Ovary (tissue), 3 donors: ENCODE measurements at regions not wholly inside any gene's neighbourhood (a gene's known extent, or its start where the extent isn't known, plus 50 kb on each side); places are given as distances from the start of the nearest gene placed in this dataset.

Experiments used
- POLR2A ChIP-seq: fragments of 450-650 bp; IDR thresholded peaks from one replicate; pipeline ENCODE4 v1.6.1; 2017; ENCODE audit warnings: antibody characterized with exemption, mild to moderate bottlenecking, moderate library complexity
- TF ChIP-seq, protein P1 (sequence below), 3 donors: fragments of 450-650 bp in 2 of 3; fragments of 200-600 bp in 1 of 3; IDR thresholded peaks; one replicate each; pipeline versions ENCODE4 v1.5.1 to v1.8.0; 2016 to 2022; ENCODE audit warnings: antibody characterized with exemption in 3 of 3, mild to moderate bottlenecking in 1 of 3
- donor health status: DM: no; HTN: no; CAD: no.

DNA sequence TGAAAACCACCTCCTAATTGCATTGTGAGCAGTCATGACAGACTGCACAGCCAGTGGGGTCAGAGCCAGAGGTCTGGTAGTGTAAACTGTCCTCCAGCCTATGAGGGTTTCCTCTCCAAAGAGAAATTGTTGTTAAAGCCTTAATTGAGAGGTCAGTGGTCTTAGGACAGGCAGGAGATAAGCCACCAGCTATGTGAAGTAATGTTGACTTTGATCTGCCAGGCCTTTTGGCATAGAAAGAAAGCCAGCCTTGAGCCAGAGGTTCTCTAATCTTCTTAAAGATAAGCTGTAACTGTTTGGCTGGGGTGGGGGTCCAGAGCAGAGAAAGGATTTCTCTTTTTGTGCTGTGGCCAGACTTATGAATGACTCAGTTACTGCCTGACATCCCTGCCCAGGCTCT, 248.4 kb downstream of the WDR11 start:
- TF ChIP-seq, protein P1, sequence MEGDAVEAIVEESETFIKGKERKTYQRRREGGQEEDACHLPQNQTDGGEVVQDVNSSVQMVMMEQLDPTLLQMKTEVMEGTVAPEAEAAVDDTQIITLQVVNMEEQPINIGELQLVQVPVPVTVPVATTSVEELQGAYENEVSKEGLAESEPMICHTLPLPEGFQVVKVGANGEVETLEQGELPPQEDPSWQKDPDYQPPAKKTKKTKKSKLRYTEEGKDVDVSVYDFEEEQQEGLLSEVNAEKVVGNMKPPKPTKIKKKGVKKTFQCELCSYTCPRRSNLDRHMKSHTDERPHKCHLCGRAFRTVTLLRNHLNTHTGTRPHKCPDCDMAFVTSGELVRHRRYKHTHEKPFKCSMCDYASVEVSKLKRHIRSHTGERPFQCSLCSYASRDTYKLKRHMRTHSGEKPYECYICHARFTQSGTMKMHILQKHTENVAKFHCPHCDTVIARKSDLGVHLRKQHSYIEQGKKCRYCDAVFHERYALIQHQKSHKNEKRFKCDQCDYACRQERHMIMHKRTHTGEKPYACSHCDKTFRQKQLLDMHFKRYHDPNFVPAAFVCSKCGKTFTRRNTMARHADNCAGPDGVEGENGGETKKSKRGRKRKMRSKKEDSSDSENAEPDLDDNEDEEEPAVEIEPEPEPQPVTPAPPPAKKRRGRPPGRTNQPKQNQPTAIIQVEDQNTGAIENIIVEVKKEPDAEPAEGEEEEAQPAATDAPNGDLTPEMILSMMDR (IDR thresholded peaks at IDR 0.05): no peak
- no peak for TF ChIP-seq POLR2A
